ENCODE measurements at regions not wholly inside any gene's neighbourhood (a gene's known extent, or its start where the extent isn't known, plus 50 kb on each side); places are given as distances from the start of the nearest gene placed in this dataset.

DNA sequence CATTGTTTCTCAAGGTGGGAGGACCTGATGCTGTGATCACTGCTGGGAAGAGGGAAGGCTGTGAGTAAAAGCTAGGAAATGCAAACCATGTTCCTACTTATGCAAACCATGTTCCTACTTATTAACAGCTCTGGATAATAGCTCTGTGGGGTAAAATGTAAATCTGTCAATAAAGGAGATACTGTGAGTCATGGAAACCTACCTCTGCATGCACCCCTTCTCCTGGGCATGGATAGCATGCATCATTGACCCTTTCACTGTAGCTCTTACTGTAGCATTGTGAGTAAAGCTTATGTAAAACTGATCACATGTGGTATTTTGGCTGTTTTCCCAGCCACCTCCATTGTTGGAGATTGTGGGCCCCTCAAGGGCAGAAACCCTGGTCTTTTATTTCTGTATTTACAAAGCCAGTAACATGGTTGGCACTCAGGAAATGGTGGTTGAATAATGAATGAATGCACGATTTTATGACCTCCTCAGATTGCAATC lies 253.7 kb downstream of the GRIN2B start:
- TF ChIP-seq, protein P1, sequence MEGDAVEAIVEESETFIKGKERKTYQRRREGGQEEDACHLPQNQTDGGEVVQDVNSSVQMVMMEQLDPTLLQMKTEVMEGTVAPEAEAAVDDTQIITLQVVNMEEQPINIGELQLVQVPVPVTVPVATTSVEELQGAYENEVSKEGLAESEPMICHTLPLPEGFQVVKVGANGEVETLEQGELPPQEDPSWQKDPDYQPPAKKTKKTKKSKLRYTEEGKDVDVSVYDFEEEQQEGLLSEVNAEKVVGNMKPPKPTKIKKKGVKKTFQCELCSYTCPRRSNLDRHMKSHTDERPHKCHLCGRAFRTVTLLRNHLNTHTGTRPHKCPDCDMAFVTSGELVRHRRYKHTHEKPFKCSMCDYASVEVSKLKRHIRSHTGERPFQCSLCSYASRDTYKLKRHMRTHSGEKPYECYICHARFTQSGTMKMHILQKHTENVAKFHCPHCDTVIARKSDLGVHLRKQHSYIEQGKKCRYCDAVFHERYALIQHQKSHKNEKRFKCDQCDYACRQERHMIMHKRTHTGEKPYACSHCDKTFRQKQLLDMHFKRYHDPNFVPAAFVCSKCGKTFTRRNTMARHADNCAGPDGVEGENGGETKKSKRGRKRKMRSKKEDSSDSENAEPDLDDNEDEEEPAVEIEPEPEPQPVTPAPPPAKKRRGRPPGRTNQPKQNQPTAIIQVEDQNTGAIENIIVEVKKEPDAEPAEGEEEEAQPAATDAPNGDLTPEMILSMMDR (IDR thresholded peaks at IDR 0.05; ENCODE audit: low read depth, low read length, poor library complexity, severe bottlenecking) = no peak
- TF ChIP-seq EZH2phosphoT487 (IDR thresholded peaks at IDR 0.05; ENCODE audit: borderline replicate concordance, low read length) = no peak
